ENCODE measurements at regions not wholly inside any gene's neighbourhood (a gene's known extent, or its start where the extent isn't known, plus 50 kb on each side); places are given as distances from the start of the nearest gene placed in this dataset.

GRCh38 chr20:57882451-57883161 lies 172.8 kb upstream of the PMEPA1 start:
- WGBS, 2 experiments (ENCODE audit: insufficient coverage in 2 of 2): 77 to 90% methylated on average over 7 to 11 of the region's 16 CpGs
- Histone ChIP-seq H3K9me3 (ENCODE audit: control insufficient read depth, low read length) (no peaks in the 10 kb centered on the region), H3K4me3 (ENCODE audit: extremely low read depth, insufficient read depth, low read length, poor library complexity, severe bottlenecking) (no peak overlapping the region), H3K27ac (ENCODE audit: low read depth, low read length, severe bottlenecking) (no peak overlapping the region), H3K36me3 (ENCODE audit: control insufficient read depth, insufficient read depth, low read length) (no peaks in the 10 kb centered on the region), H3K4me1 (ENCODE audit: control insufficient read depth, insufficient read depth, low read length, poor library complexity, severe bottlenecking) (peaks cover 5% of the 10 kb centered on the region)

- Histone ChIP-seq H3K27ac (ENCODE audit: low read depth, low read length, severe bottlenecking) (no peak overlapping the region), H3K36me3 (ENCODE audit: control insufficient read depth, insufficient read depth, low read length) (no peaks in the 10 kb centered on the region), H3K9me3 (ENCODE audit: control insufficient read depth, low read length) (no peaks in the 10 kb centered on the region), H3K4me1 (ENCODE audit: control insufficient read depth, insufficient read depth, low read length, poor library complexity, severe bottlenecking) (peaks cover 5% of the 10 kb centered on the region), H3K4me3 (ENCODE audit: extremely low read depth, insufficient read depth, low read length, poor library complexity, severe bottlenecking) (no peak overlapping the region)
- WGBS, 2 experiments (ENCODE audit: insufficient coverage in 2 of 2): 94% methylated on average over 11 to 15 of the region's 15 CpGs
These were observed 171.9 kb upstream of the PMEPA1 start for GRCh38 chr20:57881466-57882385.

GRCh38 chr20:57880571-57880892 lies 170.7 kb upstream of the PMEPA1 start:
- peaks cover 5% of the 10 kb centered on the region for H3K4me1 ChIP-seq (ENCODE audit: control insufficient read depth, insufficient read depth, low read length, poor library complexity, severe bottlenecking)
- no peaks in the 10 kb centered on the region for H3K36me3 ChIP-seq (ENCODE audit: control insufficient read depth, insufficient read depth, low read length)
- no peak overlapping the region for H3K27ac ChIP-seq (ENCODE audit: low read depth, low read length, severe bottlenecking)
- no peak overlapping the region for H3K4me3 ChIP-seq (ENCODE audit: extremely low read depth, insufficient read depth, low read length, poor library complexity, severe bottlenecking)
- no peaks in the 10 kb centered on the region for H3K9me3 ChIP-seq (ENCODE audit: control insufficient read depth, low read length)

GRCh38 chr20:57879779-57880570 lies 170.2 kb upstream of the PMEPA1 start:
- H3K9me3 ChIP-seq (ENCODE audit: control insufficient read depth, low read length): no peaks in the 10 kb centered on the region
- peaks cover 5% of the 10 kb centered on the region for H3K4me1 ChIP-seq (ENCODE audit: control insufficient read depth, insufficient read depth, low read length, poor library complexity, severe bottlenecking)
- WGBS, 2 experiments (ENCODE audit: insufficient coverage in 2 of 2): 86 to 87% methylated on average over 8 to 10 of the region's 13 CpGs
- H3K36me3 ChIP-seq (ENCODE audit: control insufficient read depth, insufficient read depth, low read length): no peaks in the 10 kb centered on the region
- H3K4me3 ChIP-seq (ENCODE audit: extremely low read depth, insufficient read depth, low read length, poor library complexity, severe bottlenecking): no peak overlapping the region
- no peak overlapping the region for H3K27ac ChIP-seq (ENCODE audit: low read depth, low read length, severe bottlenecking)

- H3K4me1 ChIP-seq (ENCODE audit: control insufficient read depth, insufficient read depth, low read length, poor library complexity, severe bottlenecking): peaks cover 5% of the 10 kb centered on the region
- no peaks in the 10 kb centered on the region for H3K9me3 ChIP-seq (ENCODE audit: control insufficient read depth, low read length)
- H3K27ac ChIP-seq (ENCODE audit: low read depth, low read length, severe bottlenecking): no peak overlapping the region
- 74 to 83% methylated on average over 5 to 6 of the region's 7 CpGs for WGBS, 2 experiments (ENCODE audit: insufficient coverage in 2 of 2)
- no peak overlapping the region for H3K4me3 ChIP-seq (ENCODE audit: extremely low read depth, insufficient read depth, low read length, poor library complexity, severe bottlenecking)
- no peaks in the 10 kb centered on the region for H3K36me3 ChIP-seq (ENCODE audit: control insufficient read depth, insufficient read depth, low read length)
These were observed 169.6 kb upstream of the PMEPA1 start for GRCh38 chr20:57879437-57879778.

GRCh38 chr20:57878786-57879424 lies 169.1 kb upstream of the PMEPA1 start:
- no peak overlapping the region for H3K4me3 ChIP-seq (ENCODE audit: extremely low read depth, insufficient read depth, low read length, poor library complexity, severe bottlenecking)
- no peaks in the 10 kb centered on the region for H3K36me3 ChIP-seq (ENCODE audit: control insufficient read depth, insufficient read depth, low read length)
- H3K4me1 ChIP-seq (ENCODE audit: control insufficient read depth, insufficient read depth, low read length, poor library complexity, severe bottlenecking): peaks cover 5% of the 10 kb centered on the region
- WGBS, 2 experiments (ENCODE audit: insufficient coverage in 2 of 2): 95 to 97% methylated on average over 4 to 7 of the region's 8 CpGs
- H3K9me3 ChIP-seq (ENCODE audit: control insufficient read depth, low read length): no peaks in the 10 kb centered on the region
- H3K27ac ChIP-seq (ENCODE audit: low read depth, low read length, severe bottlenecking): no peak overlapping the region

- 100% methylated on average over 1 to 2 of the region's 4 CpGs for WGBS, 2 experiments (ENCODE audit: insufficient coverage in 2 of 2)
- Histone ChIP-seq H3K4me1 (ENCODE audit: control insufficient read depth, insufficient read depth, low read length, poor library complexity, severe bottlenecking) (peaks cover 5% of the 10 kb centered on the region), H3K4me3 (ENCODE audit: extremely low read depth, insufficient read depth, low read length, poor library complexity, severe bottlenecking) (no peak overlapping the region), H3K27ac (ENCODE audit: low read depth, low read length, severe bottlenecking) (no peak overlapping the region), H3K36me3 (ENCODE audit: control insufficient read depth, insufficient read depth, low read length) (no peaks in the 10 kb centered on the region), H3K9me3 (ENCODE audit: control insufficient read depth, low read length) (no peaks in the 10 kb centered on the region)
These were observed 168.2 kb upstream of the PMEPA1 start for GRCh38 chr20:57877995-57878394.

- Histone ChIP-seq H3K9me3 (ENCODE audit: control insufficient read depth, low read length) (no peaks in the 10 kb centered on the region), H3K4me1 (ENCODE audit: control insufficient read depth, insufficient read depth, low read length, poor library complexity, severe bottlenecking) (peaks cover 3% of the 10 kb centered on the region), H3K4me3 (ENCODE audit: extremely low read depth, insufficient read depth, low read length, poor library complexity, severe bottlenecking) (no peak overlapping the region), H3K36me3 (ENCODE audit: control insufficient read depth, insufficient read depth, low read length) (no peaks in the 10 kb centered on the region), H3K27ac (ENCODE audit: low read depth, low read length, severe bottlenecking) (no peak overlapping the region)
- 86 to 91% methylated on average over 5 to 10 of the region's 16 CpGs for WGBS, 2 experiments (ENCODE audit: insufficient coverage in 2 of 2)
These were observed 167.5 kb upstream of the PMEPA1 start for GRCh38 chr20:57877131-57877824.

- Histone ChIP-seq H3K4me1 (ENCODE audit: control insufficient read depth, insufficient read depth, low read length, poor library complexity, severe bottlenecking) (no peaks in the 10 kb centered on the region), H3K9me3 (ENCODE audit: control insufficient read depth, low read length) (no peaks in the 10 kb centered on the region), H3K4me3 (ENCODE audit: extremely low read depth, insufficient read depth, low read length, poor library complexity, severe bottlenecking) (no peak overlapping the region), H3K36me3 (ENCODE audit: control insufficient read depth, insufficient read depth, low read length) (no peaks in the 10 kb centered on the region), H3K27ac (ENCODE audit: low read depth, low read length, severe bottlenecking) (no peak overlapping the region)
- WGBS, 2 experiments (ENCODE audit: insufficient coverage in 2 of 2): 86 to 94% methylated on average over 3 to 4 of the region's 4 CpGs
These were observed 166.3 kb upstream of the PMEPA1 start for GRCh38 chr20:57876163-57876562.

- Histone ChIP-seq H3K27ac (ENCODE audit: low read depth, low read length, severe bottlenecking) (no peak overlapping the region), H3K4me3 (ENCODE audit: extremely low read depth, insufficient read depth, low read length, poor library complexity, severe bottlenecking) (no peak overlapping the region), H3K36me3 (ENCODE audit: control insufficient read depth, insufficient read depth, low read length) (no peaks in the 10 kb centered on the region), H3K9me3 (ENCODE audit: control insufficient read depth, low read length) (no peaks in the 10 kb centered on the region), H3K4me1 (ENCODE audit: control insufficient read depth, insufficient read depth, low read length, poor library complexity, severe bottlenecking) (no peaks in the 10 kb centered on the region)
- WGBS, 2 experiments (ENCODE audit: insufficient coverage in 2 of 2): 86 to 94% methylated on average over 6 to 7 of the region's 7 CpGs
These were observed 164.3 kb upstream of the PMEPA1 start for GRCh38 chr20:57874141-57874540.
